Sigmoid colon (tissue), 6 donors: ENCODE measurements at regions not wholly inside any gene's neighbourhood (a gene's known extent, or its start where the extent isn't known, plus 50 kb on each side); places are given as distances from the start of the nearest gene placed in this dataset.
A peak's percentile ranks its signal among the peaks of the same experiment; 100 is the strongest.

Experiments used
- DNase-seq: peaks from one replicate; pipeline ENCODE4 v3.0.0-alpha.2; 2019
- H3K27ac ChIP-seq, 4 donors: fragments of 200-600 bp; sonication (generic); one replicate each; pipeline ENCODE4 v1.5.1; 2016 to 2019; ENCODE audit warnings: mild to moderate bottlenecking in 1 of 4
- H3K27me3 ChIP-seq, 3 donors: fragments of 200-600 bp; sonication (generic); one replicate each; pipeline ENCODE4 v1.5.1; 2019; ENCODE audit warnings: mild to moderate bottlenecking in 1 of 3
- H3K36me3 ChIP-seq, 4 donors: fragments of 200-600 bp; sonication (generic); one replicate each; pipeline ENCODE4 v1.5.1; 2016 to 2019
- H3K4me1 ChIP-seq, 4 donors: fragments of 200-600 bp; sonication (generic); one replicate each; pipeline ENCODE4 v1.5.1; 2017 to 2019
- H3K4me3 ChIP-seq, 4 donors: fragments of 200-600 bp; sonication (generic); one replicate each; pipeline ENCODE4 v1.5.1; 2017 to 2019; ENCODE audit warnings: mild to moderate bottlenecking in 2 of 4, moderate library complexity in 1 of 4
- H3K9me3 ChIP-seq, 4 donors: fragments of 200-600 bp in 3 of 4; sonication (generic) in 3 of 4; one replicate each; pipeline versions ENCODE4 v1.5.1 to v1.6.1; 2013 to 2019
- CTCF ChIP-seq, 4 experiments: fragments of 450-650 bp in 3 of 4; fragments of 200-600 bp in 1 of 4; IDR thresholded peaks; one replicate each; pipeline ENCODE4 v1.5.1; 2016 to 2019; ENCODE audit warnings: antibody characterized with exemption in 4 of 4, mild to moderate bottlenecking in 3 of 4, moderate library complexity in 2 of 4
- EP300 ChIP-seq, 4 donors: sonication (generic); formaldehyde crosslinking; IDR thresholded peaks; one replicate each; pipeline ENCODE4 v1.6.1; 2017; ENCODE audit warnings: antibody characterized with exemption in 4 of 4
- POLR2A ChIP-seq, 2 donors: fragments of 450-650 bp; IDR thresholded peaks; one replicate each; pipeline ENCODE4 v1.6.1; 2016; ENCODE audit warnings: antibody characterized with exemption in 2 of 2, mild to moderate bottlenecking in 2 of 2, moderate library complexity in 2 of 2
- POLR2AphosphoS5 ChIP-seq, 4 donors: sonication (generic); formaldehyde crosslinking; IDR thresholded peaks; one replicate each; pipeline ENCODE4 v1.6.1; 2017; ENCODE audit warnings: antibody characterized with exemption in 4 of 4
- WGBS, 2 donors: extraction: QIAGEN DNeasy Blood & Tissue Kit; methylation state at CpG; one replicate each; pipeline ENCODE4 v1.1.7; 2013; 5-methylcytosine and 5-hydroxymethylcytosine counted together
- intact Hi-C: fragments of 100-400 bp; cut with DNase I; formaldehyde crosslinking; loops from one replicate; pipeline ENCODE4 v1.15.1; 2023
- donor health status: healthy with polysubstance abuse.
- donor health status: healthy.

GRCh38 chr2:35410431-35411061, 945.0 kb upstream of the CRIM1 start:
- Histone ChIP-seq H3K27ac (no peak overlapping the region), H3K4me1 (no peaks in the 10 kb centered on the region), H3K4me3 (no peak overlapping the region), H3K9me3 (no peaks in the 10 kb centered on the region), H3K27me3 (no peaks in the 10 kb centered on the region), H3K36me3 (no peaks in the 10 kb centered on the region)
- 35 to 38% methylated on average over 5 of the region's 5 CpGs for WGBS, 2 donors
- intact Hi-C loops: loop anchor here (5.0 kb wide), 2 partner anchors 1313 to 1398 kb away; no protein-coding TSS in a partner anchor
- TF ChIP-seq CTCF (IDR thresholded peaks at IDR 0.05) (peak; percentile 39 to 89 (median 60)), EP300 (IDR thresholded peaks at IDR 0.05) (no peak), POLR2A (IDR thresholded peaks at IDR 0.05) (no peak), POLR2AphosphoS5 (IDR thresholded peaks at IDR 0.05) (no peak)
- no peak for DNase-seq

GRCh38 chr2:35409762-35410161, 945.8 kb upstream of the CRIM1 start:
- intact Hi-C loops: loop anchor here (5.0 kb wide), 2 partner anchors 1312 to 1397 kb away; no protein-coding TSS in a partner anchor
- Histone ChIP-seq H3K9me3 (no peaks in the 10 kb centered on the region), H3K4me1 (no peaks in the 10 kb centered on the region), H3K27me3 (no peaks in the 10 kb centered on the region), H3K27ac (no peak overlapping the region), H3K36me3 (no peaks in the 10 kb centered on the region), H3K4me3 (no peak overlapping the region)
- DNase-seq: no peak
- no peak for TF ChIP-seq EP300 (IDR thresholded peaks at IDR 0.05)
- TF ChIP-seq POLR2A (IDR thresholded peaks at IDR 0.05): no peak
- TF ChIP-seq POLR2AphosphoS5 (IDR thresholded peaks at IDR 0.05): no peak
- no peak for TF ChIP-seq CTCF (IDR thresholded peaks at IDR 0.05)
- 80 to 85% methylated on average over 2 of the region's 2 CpGs for WGBS, 2 donors

- H3K9me3 ChIP-seq: no peaks in the 10 kb centered on the region
- no peaks in the 10 kb centered on the region for H3K4me1 ChIP-seq
- no peak for DNase-seq
- no peak overlapping the region for H3K4me3 ChIP-seq
- no peak overlapping the region for H3K27ac ChIP-seq
- no peaks in the 10 kb centered on the region for H3K27me3 ChIP-seq
- TF ChIP-seq POLR2A (IDR thresholded peaks at IDR 0.05) (no peak), CTCF (IDR thresholded peaks at IDR 0.05) (no peak), POLR2AphosphoS5 (IDR thresholded peaks at IDR 0.05) (no peak), EP300 (IDR thresholded peaks at IDR 0.05) (no peak)
- H3K36me3 ChIP-seq: no peaks in the 10 kb centered on the region
- intact Hi-C loops: no loop called here
These were observed 947.3 kb upstream of the CRIM1 start for GRCh38 chr2:35408320-35408719.

- H3K27ac ChIP-seq: no peak overlapping the region
- no peak overlapping the region for H3K4me3 ChIP-seq
- H3K4me1 ChIP-seq: no peaks in the 10 kb centered on the region
- no peak for DNase-seq
- no peaks in the 10 kb centered on the region for H3K36me3 ChIP-seq
- H3K27me3 ChIP-seq: no peaks in the 10 kb centered on the region
- H3K9me3 ChIP-seq: no peaks in the 10 kb centered on the region
- intact Hi-C loops: no loop called here
- 89 to 93% methylated on average over 22 of the region's 22 CpGs for WGBS, 2 donors
- TF ChIP-seq CTCF (IDR thresholded peaks at IDR 0.05) (no peak), POLR2AphosphoS5 (IDR thresholded peaks at IDR 0.05) (no peak), EP300 (IDR thresholded peaks at IDR 0.05) (no peak), POLR2A (IDR thresholded peaks at IDR 0.05) (no peak)
These were observed 963.7 kb upstream of the CRIM1 start for GRCh38 chr2:35391736-35392442.
